ENCODE measurements at regions not wholly inside any gene's neighbourhood (a gene's known extent, or its start where the extent isn't known, plus 50 kb on each side); places are given as distances from the start of the nearest gene placed in this dataset.

- no peak for TF ChIP-seq ZBTB49 (CRISPR knock-in tag; IDR thresholded peaks at IDR 0.05; ENCODE audit: borderline replicate concordance)
- TF ChIP-seq FOSL1 (tag; conservative IDR thresholded peaks at IDR 0.05) = no peak
- TF ChIP-seq ZNF124 (CRISPR knock-in tag; IDR thresholded peaks at IDR 0.05) = no peak
- no peak for TF ChIP-seq ATF3 (IDR thresholded peaks at IDR 0.05)
- no peak for TF ChIP-seq ATF3 (CRISPR knock-in tag; conservative IDR thresholded peaks at IDR 0.05)
- no peak for TF ChIP-seq ATF2 (CRISPR knock-in tag; IDR thresholded peaks at IDR 0.05)
- no peak for TF ChIP-seq STAT6 (CRISPR knock-in tag; IDR thresholded peaks at IDR 0.05)
- no peak for TF ChIP-seq ZNF253 (CRISPR knock-in tag; conservative IDR thresholded peaks at IDR 0.05)
- no peak for TF ChIP-seq MAFK (IDR thresholded peaks at IDR 0.05; ENCODE audit: low read length)
- no peak for TF ChIP-seq SRSF9 (IDR thresholded peaks at IDR 0.05; ENCODE audit: borderline replicate concordance, low read depth, low read length)
- TF ChIP-seq USF1 (CRISPR knock-in tag; IDR thresholded peaks at IDR 0.05) = no peak
- no peak for TF ChIP-seq ETV5 (CRISPR knock-in tag; IDR thresholded peaks at IDR 0.05; ENCODE audit: low read depth)
- TF ChIP-seq BRD9 (IDR thresholded peaks at IDR 0.05; ENCODE audit: low read depth, partially characterized antibody) = no peak
- no peak for TF ChIP-seq MED1 (CRISPR knock-in tag; IDR thresholded peaks at IDR 0.05; ENCODE audit: borderline replicate concordance)
These were observed 215.4 kb downstream of the UTP18 start for GRCh38 chr17:51475730-51476129.
